ENCODE measurements at regions not wholly inside any gene's neighbourhood (a gene's known extent, or its start where the extent isn't known, plus 50 kb on each side); places are given as distances from the start of the nearest gene placed in this dataset.
"Not testable (repeated sequence)": the region's sequence is repeated elsewhere in the genome, so short reads cannot be mapped to it uniquely, and the experiment has no call there.

DNA sequence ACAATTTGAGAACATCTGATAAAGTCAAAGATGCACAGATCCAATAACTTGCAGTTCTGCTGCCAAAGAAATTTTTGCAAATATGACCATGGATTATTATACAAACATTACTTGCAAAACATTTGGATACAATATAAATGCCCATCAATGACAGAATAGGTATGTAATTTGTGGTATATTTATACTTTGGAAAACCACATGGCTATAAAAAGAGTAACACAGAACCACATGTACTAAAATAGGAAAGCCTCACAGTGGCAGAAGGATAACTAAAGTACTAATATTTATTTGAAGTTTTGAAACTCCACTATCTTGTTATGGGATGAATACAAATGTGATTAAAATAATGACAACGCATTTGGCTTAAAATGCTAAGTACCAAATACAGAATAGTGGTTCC is 51.8 kb upstream of the DNAJC10 start:
- no peak overlapping the region for H3K27ac ChIP-seq
- no peaks in the 10 kb centered on the region for H3K27me3 ChIP-seq
- no peaks in the 10 kb centered on the region for H3K36me3 ChIP-seq
- no peaks in the 10 kb centered on the region for H3K9me3 ChIP-seq
- no peak for DNase-seq (ENCODE audit: low spot score in 2 of 2)
- no peak for TF ChIP-seq POLR2A (IDR thresholded peaks at IDR 0.05)
- TF ChIP-seq EP300 (IDR thresholded peaks at IDR 0.05) = no peak
- TF ChIP-seq, protein P1, sequence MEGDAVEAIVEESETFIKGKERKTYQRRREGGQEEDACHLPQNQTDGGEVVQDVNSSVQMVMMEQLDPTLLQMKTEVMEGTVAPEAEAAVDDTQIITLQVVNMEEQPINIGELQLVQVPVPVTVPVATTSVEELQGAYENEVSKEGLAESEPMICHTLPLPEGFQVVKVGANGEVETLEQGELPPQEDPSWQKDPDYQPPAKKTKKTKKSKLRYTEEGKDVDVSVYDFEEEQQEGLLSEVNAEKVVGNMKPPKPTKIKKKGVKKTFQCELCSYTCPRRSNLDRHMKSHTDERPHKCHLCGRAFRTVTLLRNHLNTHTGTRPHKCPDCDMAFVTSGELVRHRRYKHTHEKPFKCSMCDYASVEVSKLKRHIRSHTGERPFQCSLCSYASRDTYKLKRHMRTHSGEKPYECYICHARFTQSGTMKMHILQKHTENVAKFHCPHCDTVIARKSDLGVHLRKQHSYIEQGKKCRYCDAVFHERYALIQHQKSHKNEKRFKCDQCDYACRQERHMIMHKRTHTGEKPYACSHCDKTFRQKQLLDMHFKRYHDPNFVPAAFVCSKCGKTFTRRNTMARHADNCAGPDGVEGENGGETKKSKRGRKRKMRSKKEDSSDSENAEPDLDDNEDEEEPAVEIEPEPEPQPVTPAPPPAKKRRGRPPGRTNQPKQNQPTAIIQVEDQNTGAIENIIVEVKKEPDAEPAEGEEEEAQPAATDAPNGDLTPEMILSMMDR (IDR thresholded peaks at IDR 0.05) = no peak
- TF ChIP-seq POLR2AphosphoS5 (IDR thresholded peaks at IDR 0.05) = no peak
- H3K4me1 ChIP-seq = no peaks in the 10 kb centered on the region
- H3K4me3 ChIP-seq = no peak overlapping the region
- WGBS = 67% methylated on average over 1 of the region's 1 CpG

DNA sequence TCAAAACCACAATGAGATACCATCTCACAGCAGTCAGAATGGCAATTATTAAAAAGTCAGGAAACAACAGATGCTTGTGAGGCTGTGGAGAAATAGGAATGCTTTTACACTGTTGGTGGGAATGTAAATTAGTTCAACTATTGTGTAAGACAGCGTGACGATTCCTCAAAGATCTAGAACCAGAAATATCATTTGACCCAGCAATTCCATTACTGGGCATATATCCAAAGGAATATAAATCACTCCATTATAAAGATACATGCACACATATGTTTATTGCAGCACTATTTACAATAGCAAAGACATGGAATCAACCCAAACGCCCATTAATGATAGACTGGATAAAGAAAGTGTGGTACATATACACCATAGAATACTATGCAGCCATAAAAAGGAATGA is 50.6 kb upstream of the DNAJC10 start:
- H3K36me3 ChIP-seq; H3K4me3 ChIP-seq; H3K27me3 ChIP-seq; H3K9me3 ChIP-seq; H3K27ac ChIP-seq; DNase-seq (ENCODE audit: low spot score in 2 of 2); H3K4me1 ChIP-seq: not testable (repeated sequence)
- WGBS = 33% methylated on average over 3 of the region's 3 CpGs
